GM23338 (cell line): ENCODE measurements at regions not wholly inside any gene's neighbourhood (a gene's known extent, or its start where the extent isn't known, plus 50 kb on each side); places are given as distances from the start of the nearest gene placed in this dataset.

Experiments used
- ATAC-seq: fragments of 200-7000 bp; cut with Tn5 transposase; 3 replicates; pipeline ENCODE4 v1.9.1; 2020
- DNase-seq: peaks from one replicate; pipeline ENCODE4 v3.0.0-alpha.2; 2015; ENCODE audit warnings: low spot score
- H2AFZ ChIP-seq: fragments of 200-600 bp; sonication (generic); 2 replicates; pipeline ENCODE4 v1.8.0; 2016; ENCODE audit warnings: antibody characterized with exemption, mild to moderate bottlenecking, moderate library complexity
- H3F3A ChIP-seq: fragments of 200-600 bp; sonication (generic); replicated peaks from 2 replicates; pipeline ENCODE4 v1.8.0; 2017; ENCODE audit warnings: antibody characterized with exemption, mixed run types, low read depth
- H3K27ac ChIP-seq: fragments of 200-600 bp; sonication (generic); 2 replicates; pipeline ENCODE4 v1.6.1; 2016; ENCODE audit warnings: low read depth
- H3K27me3 ChIP-seq: fragments of 200-600 bp; sonication (generic); 2 replicates; pipeline ENCODE4 v1.8.0; 2016; ENCODE audit warnings: mild to moderate bottlenecking, mixed run types, moderate library complexity; ENCODE audit not compliant: insufficient read depth
- H3K36me3 ChIP-seq: fragments of 200-600 bp; sonication (generic); 2 replicates; pipeline ENCODE4 v1.8.0; 2016; ENCODE audit warnings: mild to moderate bottlenecking; ENCODE audit not compliant: insufficient read depth
- H3K4me1 ChIP-seq: fragments of 200-600 bp; sonication (generic); 2 replicates; pipeline ENCODE4 v1.8.0; 2016; ENCODE audit warnings: mild to moderate bottlenecking, moderate library complexity; ENCODE audit not compliant: insufficient read depth
- H3K4me2 ChIP-seq: fragments of 200-600 bp; sonication (generic); 2 replicates; pipeline ENCODE4 v1.7.1; 2017; ENCODE audit warnings: mixed run types
- H3K4me3 ChIP-seq: fragments of 200-600 bp; sonication (generic); 2 replicates; pipeline ENCODE4 v1.6.1; 2016; ENCODE audit warnings: mixed run types
- H3K79me2 ChIP-seq: fragments of 200-600 bp; sonication (generic); replicated peaks from 2 replicates; pipeline ENCODE4 v1.8.0; 2017; ENCODE audit warnings: mild to moderate bottlenecking; ENCODE audit not compliant: insufficient read depth
- H3K9me2 ChIP-seq: fragments of 200-600 bp; sonication (generic); 2 replicates; pipeline ENCODE4 v1.8.0; 2017; ENCODE audit not compliant: insufficient read depth
- H4K20me1 ChIP-seq: fragments of 200-600 bp; sonication (generic); replicated peaks from 2 replicates; pipeline ENCODE4 v1.8.0; 2017; ENCODE audit warnings: mild to moderate bottlenecking; ENCODE audit not compliant: insufficient read depth
- H3K27ac Mint-ChIP-seq: 2 replicates; pipeline ENCODE4 v1.8.0; 2020; ENCODE audit warnings: inconsistent platforms, mild to moderate bottlenecking, moderate library complexity, mixed read lengths
- H3K27me3 Mint-ChIP-seq: 3 replicates; pipeline ENCODE4 v1.8.0; 2022; ENCODE audit warnings: low read depth, mild to moderate bottlenecking, moderate library complexity, mixed read lengths, inconsistent platforms; ENCODE audit not compliant: insufficient read depth, poor library complexity
- H3K36me3 Mint-ChIP-seq: 3 replicates; pipeline ENCODE4 v1.8.0; 2021; ENCODE audit warnings: low read depth, mild to moderate bottlenecking, inconsistent platforms, moderate library complexity, mixed read lengths
- H3K4me1 Mint-ChIP-seq: 3 replicates; pipeline ENCODE4 v1.8.0; 2020; ENCODE audit warnings: mild to moderate bottlenecking, inconsistent platforms, mixed read lengths
- H3K4me3 Mint-ChIP-seq: 3 replicates; pipeline ENCODE4 v1.8.0; 2021; ENCODE audit warnings: moderate library complexity, mild to moderate bottlenecking, inconsistent platforms, mixed read lengths
- H3K9me3 Mint-ChIP-seq: 3 replicates; pipeline ENCODE4 v1.8.0; 2020; ENCODE audit warnings: moderate library complexity, mild to moderate bottlenecking, inconsistent platforms, mixed read lengths
- CREB1 ChIP-seq: fragments of 250-450 bp; sonication (Bioruptor Pico); IDR thresholded peaks from 2 replicates; pipeline ENCODE4 v1.5.0; 2020; ENCODE audit warnings: low read depth, mild to moderate bottlenecking, moderate library complexity
- CTCF ChIP-seq, 2 experiments: fragments of 200-600 bp in 1 of 2; sonication (generic) in 1 of 2; conservative IDR thresholded peaks; 2 replicates each; pipeline versions ENCODE4 v1.5.1 to v1.6.1; 2016 to 2017; ENCODE audit warnings: antibody characterized with exemption in 2 of 2, low read depth in 2 of 2, mild to moderate bottlenecking in 2 of 2, moderate library complexity in 1 of 2
- ETS1 ChIP-seq: IDR thresholded peaks from 2 replicates; pipeline ENCODE4 v1.6.1; 2016; ENCODE audit warnings: antibody characterized with exemption
- EZH2 ChIP-seq: fragments of 200-600 bp; sonication (generic); IDR thresholded peaks from one replicate; pipeline ENCODE4 v1.8.0; 2017; ENCODE audit warnings: antibody characterized with exemption, mild to moderate bottlenecking, low read depth; ENCODE audit not compliant: unreplicated experiment
- EZH2phosphoT487 ChIP-seq: fragments of 200-600 bp; sonication (generic); IDR thresholded peaks from one replicate; pipeline ENCODE4 v1.8.1; 2018; ENCODE audit warnings: antibody characterized with exemption; ENCODE audit not compliant: unreplicated experiment
- JUNB ChIP-seq: IDR thresholded peaks from one replicate; pipeline ENCODE4 v1.6.1; 2016; ENCODE audit warnings: antibody characterized with exemption; ENCODE audit not compliant: unreplicated experiment
- NANOG ChIP-seq: IDR thresholded peaks from 2 replicates; pipeline ENCODE4 v1.6.1; 2016; ENCODE audit warnings: antibody characterized with exemption, borderline replicate concordance
- POLR2AphosphoS5 ChIP-seq: IDR thresholded peaks from 2 replicates; pipeline ENCODE4 v1.6.1; 2016; ENCODE audit warnings: antibody characterized with exemption, low read depth
- REST ChIP-seq: IDR thresholded peaks from one replicate; pipeline ENCODE4 v1.6.1; 2018; ENCODE audit warnings: antibody characterized with exemption; ENCODE audit not compliant: unreplicated experiment
- STAT1 ChIP-seq: IDR thresholded peaks from one replicate; pipeline ENCODE4 v1.6.1; 2016; ENCODE audit warnings: antibody characterized with exemption; ENCODE audit not compliant: unreplicated experiment
- ZNF114 ChIP-seq: fragments of 250-450 bp; sonication (Bioruptor Pico); IDR thresholded peaks from 2 replicates; pipeline ENCODE4 v1.5.0; 2020; ENCODE audit warnings: mild to moderate bottlenecking, moderate library complexity
- ZNF331 ChIP-seq: fragments of 250-450 bp; sonication (Bioruptor Pico); IDR thresholded peaks from 2 replicates; pipeline ENCODE4 v1.5.0; 2020; ENCODE audit warnings: low read depth, mild to moderate bottlenecking, moderate library complexity
- ZNF462 ChIP-seq: fragments of 250-450 bp; sonication (Bioruptor Pico); IDR thresholded peaks from 2 replicates; pipeline ENCODE4 v1.5.0; 2020; ENCODE audit warnings: mild to moderate bottlenecking, moderate library complexity

GRCh38 chr5:158194561-158194976, 335.6 kb upstream of the CLINT1 start:
- no peak overlapping the region for H3K27ac Mint-ChIP-seq
- peaks cover 14% of the 10 kb centered on the region for H3K4me1 Mint-ChIP-seq
- Histone ChIP-seq H3K27me3 (no peaks in the 10 kb centered on the region), H2AFZ (no peak overlapping the region), H3F3A (no peaks in the 10 kb centered on the region), H3K4me2 (no peak overlapping the region), H3K27ac (no peak overlapping the region), H3K9me2 (no peaks in the 10 kb centered on the region), H4K20me1 (no peaks in the 10 kb centered on the region), H3K36me3 (no peaks in the 10 kb centered on the region), H3K79me2 (no peaks in the 10 kb centered on the region), H3K4me1 (no peaks in the 10 kb centered on the region; the same call in 1 of the 2 replicates), H3K4me3 (no peak overlapping the region)
- peaks cover 15% of the 10 kb centered on the region; the same call in 2 of the 3 replicates for H3K9me3 Mint-ChIP-seq
- no peak overlapping the region for H3K4me3 Mint-ChIP-seq
- no peak for DNase-seq
- peaks cover 3% of the 10 kb centered on the region; the same call in 2 of the 3 replicates for H3K36me3 Mint-ChIP-seq
- no peak for ATAC-seq
- H3K27me3 Mint-ChIP-seq = peaks cover 2% of the 10 kb centered on the region
- TF ChIP-seq REST = no peak
- no peak for TF ChIP-seq CREB1 (CRISPR knock-in tag)
- TF ChIP-seq ETS1 = no peak
- no peak for TF ChIP-seq STAT1
- no peak for TF ChIP-seq JUNB
- TF ChIP-seq POLR2AphosphoS5 = no peak
- TF ChIP-seq ZNF462 (CRISPR knock-in tag) = no peak
- no peak for TF ChIP-seq CTCF (conservative IDR thresholded peaks at IDR 0.05; ENCODE audit: low read depth in 2 of 2)
- no peak for TF ChIP-seq NANOG
- TF ChIP-seq ZNF331 (CRISPR knock-in tag) = no peak
- TF ChIP-seq EZH2 = no peak
- TF ChIP-seq EZH2phosphoT487 = no peak
- TF ChIP-seq ZNF114 = no peak
